DMS153 (cell line): ENCODE measurements at regions not wholly inside any gene's neighbourhood (a gene's known extent, or its start where the extent isn't known, plus 50 kb on each side); places are given as distances from the start of the nearest gene placed in this dataset.
A peak's percentile ranks its signal among the peaks of the same experiment; 100 is the strongest.

Source experiments
- DNase-seq: peaks from one replicate; lab custom pipeline; 2025; lab: John Stamatoyannopoulos, UW

DNA sequence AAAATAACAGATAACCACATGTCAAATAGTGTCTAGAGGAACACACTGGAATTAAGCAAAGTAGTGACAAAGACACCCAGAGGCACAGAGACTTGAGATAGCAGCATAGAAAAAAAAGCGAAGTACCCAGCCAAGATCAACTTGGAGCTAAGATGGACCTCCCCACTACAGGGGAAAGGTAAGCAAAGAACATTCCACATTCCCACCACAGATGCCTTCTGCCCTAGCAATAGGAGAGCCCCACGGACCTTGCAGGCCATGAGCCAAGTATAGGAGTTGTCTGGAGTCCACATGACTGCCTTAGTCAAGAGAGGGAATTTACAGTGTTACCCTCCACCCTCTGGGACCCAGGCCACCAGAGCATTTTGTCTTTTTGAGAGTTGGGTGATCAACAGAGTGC, 110.7 kb upstream of the SPRY2 start:
- DNase-seq, result no peak

DNA sequence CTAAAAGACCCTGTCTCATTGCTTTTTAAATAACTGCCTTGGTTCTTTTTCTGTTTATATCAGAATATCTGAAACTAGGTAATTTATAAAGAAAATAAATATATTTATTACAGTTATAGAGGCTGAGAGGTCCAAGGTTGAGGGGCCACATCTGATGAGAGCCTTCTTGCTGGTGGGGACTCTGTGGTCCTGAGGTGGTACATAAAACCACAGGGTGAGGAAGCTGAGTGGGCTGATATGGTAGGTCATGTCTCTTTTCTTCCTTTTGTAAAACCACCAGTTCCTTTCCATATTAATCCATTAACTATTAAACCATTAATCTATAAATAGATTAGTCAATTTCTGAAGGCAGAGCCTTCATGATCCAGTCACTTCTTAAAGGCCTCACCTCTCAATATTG, 109.5 kb upstream of the SPRY2 start:
- no peak for DNase-seq

DNA sequence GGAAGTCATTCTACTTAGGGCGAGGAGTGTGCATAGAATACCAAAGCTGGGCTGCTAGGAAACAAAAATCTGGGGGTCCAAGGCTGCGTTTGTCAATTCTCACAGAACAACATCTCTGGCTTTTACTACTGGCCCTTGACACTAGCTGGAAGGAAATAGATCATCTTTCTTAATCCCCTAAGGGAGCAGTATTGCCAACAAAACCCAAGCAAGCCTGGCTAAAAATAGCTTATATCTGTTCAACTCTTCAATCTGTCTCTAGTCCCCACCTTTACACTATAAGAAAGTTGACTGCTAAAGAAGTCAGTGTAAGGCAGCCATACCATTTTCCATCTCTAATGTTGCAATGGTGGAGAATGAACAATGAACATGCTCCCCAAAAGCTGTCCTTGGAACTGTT, 107.8 kb upstream of the SPRY2 start:
- no peak for DNase-seq

DNA sequence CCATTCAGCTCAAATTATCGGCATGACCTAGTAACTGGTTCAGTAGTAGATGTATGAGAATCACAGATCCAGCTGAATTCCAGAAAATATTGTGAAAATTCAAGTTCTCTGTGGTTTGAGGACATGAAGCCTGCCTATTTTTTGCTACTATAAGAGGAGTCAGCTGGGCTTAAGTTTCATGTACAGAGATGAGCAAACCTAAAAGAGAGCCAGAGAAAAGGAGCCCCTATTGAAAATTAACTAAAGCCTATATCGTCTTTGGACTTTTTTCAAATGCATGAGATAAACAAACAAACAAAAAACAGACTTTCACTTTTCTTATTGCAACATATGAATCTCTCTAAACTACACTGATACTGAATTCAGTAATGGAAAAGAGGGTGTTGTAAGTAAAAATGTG, 106.8 kb upstream of the SPRY2 start:
- no peak for DNase-seq

DNA sequence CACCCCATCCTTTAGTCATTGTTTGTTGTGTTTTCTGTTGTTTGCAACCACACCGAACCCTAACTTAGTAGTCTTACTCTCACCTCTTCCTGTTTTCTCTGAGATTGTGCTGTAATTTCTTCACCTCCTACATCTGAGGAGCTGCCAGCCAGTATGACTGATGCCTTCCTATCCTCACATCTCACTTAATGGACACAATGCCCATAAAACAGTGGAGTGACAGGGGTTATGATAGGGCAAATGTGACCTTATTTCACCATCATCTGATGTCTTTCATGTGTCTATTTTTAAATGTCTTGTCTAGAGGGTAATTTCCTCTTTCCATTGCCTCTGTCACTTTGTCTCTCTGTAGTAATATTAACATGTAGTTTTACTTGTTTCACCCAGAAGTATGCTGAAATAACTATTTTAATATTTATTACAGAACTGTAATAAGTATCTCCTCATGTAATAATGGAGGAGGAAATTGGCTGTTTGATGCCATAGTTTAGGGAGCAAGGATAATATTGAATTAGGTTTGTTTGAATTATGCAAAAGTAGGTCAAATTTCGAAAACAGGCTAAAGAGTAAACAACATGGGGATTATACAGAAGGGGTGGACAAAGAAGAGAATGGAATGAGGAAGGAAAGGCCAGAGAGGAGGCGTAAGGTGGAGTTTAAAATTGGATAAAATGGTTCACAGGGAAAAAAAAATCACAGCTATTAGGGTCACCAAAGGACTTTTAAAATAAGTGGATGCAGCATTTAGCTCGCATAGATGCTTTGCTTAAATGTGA, 103.5 kb upstream of the SPRY2 start:
- no peak for DNase-seq

DNA sequence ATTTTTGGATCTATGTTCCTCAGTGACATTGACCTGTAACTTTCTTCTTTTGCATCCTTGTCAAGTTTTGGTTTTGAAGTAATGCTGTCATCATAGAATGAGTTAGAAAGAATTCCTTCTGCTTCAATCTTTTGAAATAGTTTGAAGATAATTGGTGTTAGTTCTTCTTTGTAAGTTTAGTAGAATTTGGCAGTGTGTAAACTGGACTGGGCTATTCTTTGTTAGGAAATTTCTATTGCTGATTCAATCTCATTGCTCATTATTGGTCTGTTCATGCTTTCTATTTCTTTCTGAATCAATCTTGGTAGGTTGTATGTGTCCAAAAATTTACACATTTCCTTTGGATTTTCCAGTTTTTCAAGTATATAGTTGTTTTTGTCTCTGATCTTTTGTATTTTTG, 101.7 kb upstream of the SPRY2 start:
- DNase-seq, result no peak

DNA sequence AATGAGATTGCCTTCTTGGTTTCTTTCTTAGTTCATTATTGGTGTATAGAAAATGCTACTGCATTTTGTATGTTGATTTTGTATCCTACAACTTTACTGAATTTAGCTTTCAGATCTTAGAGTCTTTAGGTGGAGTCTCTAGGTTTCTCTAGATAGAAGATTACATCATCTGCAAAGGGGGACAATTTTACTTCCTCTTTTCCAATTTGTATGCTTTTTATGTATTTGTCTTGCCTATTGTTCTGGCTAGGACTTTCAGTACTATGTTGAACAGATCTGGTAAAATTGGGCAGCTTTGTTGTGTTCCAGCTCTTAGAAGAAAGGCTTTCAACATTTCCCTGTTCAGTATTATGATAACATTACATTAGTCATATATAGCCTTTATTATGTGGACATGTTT, 101.0 kb upstream of the SPRY2 start:
- no peak for DNase-seq

DNA sequence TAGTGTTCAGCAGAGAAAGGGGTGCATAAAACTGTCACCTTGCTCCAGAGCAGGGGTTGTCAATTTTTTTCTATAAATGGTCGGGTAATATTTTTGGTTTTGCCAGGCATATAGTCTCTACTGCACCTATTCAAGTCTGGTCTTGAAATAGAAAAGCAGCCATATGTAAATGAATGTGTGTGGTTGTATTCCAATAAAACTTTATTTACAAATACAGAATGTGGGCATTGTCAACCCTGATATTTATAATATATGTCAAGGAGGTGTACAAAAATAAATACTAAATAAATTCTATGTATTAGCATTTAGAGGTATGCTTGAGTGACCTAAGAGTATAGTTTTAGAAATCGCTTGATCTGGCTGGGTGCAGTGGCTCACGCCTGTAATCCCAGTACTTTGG, 97.6 kb upstream of the SPRY2 start:
- DNase-seq, result no peak

DNA sequence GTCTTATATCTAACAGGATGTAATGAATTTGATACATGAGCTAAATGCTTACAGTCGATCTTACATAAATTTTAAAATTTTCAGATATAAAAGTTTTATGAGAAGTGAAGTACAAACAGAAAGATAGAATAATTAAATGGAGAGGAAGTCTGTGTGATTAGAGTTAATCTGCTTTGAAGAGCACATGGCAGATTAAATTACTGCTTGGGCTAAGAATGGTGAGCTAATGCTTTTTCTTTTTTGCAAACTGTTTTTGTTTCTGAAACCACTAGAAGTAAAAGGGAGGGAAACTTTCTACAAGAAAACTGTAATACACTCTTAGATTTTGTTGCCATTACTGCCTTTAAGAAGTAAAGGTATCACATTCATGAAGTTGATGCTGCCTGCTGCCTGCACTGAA, 96.3 kb upstream of the SPRY2 start:
- DNase-seq, result no peak

DNA sequence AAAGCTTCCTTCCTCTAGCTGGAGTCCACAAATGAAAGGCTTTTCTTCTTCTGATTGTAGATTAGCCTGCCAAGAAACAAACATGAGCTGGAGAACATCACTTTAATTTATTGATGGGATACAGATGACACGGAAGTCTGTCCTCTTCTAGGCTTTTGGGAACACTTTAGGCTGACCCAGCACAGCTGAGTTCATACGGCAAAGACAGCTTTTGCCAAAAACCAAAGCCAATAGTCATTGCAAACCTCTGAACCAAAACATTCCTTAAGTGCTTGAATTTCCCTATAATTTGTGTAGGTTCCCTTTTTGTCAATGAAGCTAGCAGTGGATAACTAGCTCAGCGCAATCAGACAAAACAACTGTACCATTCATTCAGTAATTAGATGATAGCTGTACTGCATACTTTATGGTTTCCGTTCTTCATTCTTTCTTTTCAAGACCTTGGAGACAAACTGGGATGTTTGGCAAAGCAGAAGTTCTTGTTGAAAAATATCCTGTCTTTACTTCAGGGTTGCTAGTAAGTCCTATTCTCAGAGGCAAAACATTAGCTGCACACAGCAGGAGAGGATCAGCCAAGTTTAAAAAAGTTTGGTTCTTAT, 95.7 kb upstream of the SPRY2 start:
- no peak for DNase-seq

DNA sequence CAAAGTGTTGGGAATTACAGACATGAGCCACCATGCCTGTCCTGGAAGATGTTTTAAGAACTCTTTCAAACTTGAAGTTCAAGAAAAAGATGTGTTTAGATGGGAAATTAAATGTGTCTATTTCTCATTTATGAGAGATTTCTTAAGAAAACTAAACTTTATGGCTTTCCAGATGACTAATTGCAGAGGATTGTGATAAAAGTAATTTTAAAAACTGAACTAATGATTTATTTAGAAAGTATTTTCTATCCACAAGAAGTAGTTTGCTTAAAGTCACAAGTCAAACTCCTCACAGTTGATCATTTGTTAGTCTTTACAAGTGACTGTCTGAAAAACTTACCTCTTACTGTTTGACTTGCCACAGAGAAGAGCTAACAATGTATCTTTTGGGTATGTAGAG, 89.6 kb upstream of the SPRY2 start:
- no peak for DNase-seq

DNA sequence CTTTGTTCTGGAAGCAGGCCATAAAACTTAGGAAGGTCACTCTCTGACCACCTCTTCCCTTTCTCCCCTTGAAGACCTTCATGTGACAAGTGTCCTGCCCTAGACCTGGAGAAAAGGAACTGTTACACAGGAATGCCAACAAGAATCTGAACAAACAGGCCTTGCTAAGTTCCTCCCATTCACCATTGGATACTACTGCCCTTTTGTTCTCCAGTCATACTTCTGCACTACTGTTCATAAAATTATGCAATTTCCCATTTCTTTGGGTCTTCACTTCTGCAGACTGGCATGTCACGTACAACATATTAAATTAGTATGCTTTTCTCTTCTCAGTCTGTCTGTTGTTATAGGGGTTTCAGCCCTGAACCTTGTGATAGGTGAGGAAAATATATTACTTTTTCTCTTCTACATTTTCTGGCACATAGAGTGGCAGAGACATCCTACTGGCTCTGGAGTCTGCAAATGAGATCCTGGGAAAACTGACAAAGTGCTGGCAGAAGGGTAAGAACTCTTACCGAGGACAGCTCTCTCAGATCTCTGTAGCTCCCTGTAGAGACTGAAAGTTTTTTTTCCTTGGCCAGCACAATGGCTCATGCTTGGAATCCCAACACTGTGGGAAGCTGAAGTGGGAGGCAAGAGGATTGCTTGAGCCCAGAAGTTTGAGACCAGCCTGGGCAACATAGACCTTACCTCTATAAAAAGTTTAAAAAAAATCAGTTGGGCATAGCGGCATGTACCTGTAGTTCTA, 87.6 kb upstream of the SPRY2 start:
- no peak for DNase-seq

DNA sequence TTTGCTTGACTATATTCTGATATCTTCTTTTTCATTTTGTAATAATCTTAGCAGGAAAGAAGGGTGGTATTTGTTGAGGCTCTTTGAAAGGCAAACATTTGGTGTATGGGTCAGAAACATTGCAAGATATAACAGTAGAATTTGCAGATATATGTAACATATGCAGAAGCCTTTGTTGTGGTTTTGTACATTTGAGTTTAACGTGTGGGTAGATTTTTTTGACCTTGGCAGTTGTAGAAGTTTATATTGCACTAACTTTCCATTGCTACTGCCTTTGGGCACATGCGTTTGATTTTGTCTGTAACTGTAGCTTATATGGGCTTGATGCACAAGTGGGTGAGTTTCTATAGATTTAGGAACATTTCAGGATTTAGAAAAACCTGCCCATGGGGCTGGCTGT, 78.5 kb upstream of the SPRY2 start:
- DNase-seq, result no peak

DNA sequence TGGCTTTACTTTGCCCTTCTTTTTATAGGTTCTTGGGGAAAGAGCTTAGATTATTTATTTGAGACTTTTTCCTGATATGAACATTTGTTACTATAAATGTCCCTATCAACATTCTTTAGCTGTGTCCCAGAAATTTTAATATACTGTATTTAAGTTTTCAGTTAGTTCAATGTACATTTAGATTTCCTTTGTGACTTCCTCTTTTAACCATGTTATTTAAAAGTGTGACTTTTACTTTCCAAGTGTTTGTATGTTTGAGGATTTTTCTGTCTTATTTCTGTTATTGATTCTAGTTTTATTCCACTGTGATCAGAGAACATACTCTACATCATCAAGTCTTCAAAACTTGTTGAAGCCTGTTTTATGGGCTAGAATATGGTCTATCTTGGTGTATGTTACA, 72.7 kb upstream of the SPRY2 start:
- no peak for DNase-seq

DNA sequence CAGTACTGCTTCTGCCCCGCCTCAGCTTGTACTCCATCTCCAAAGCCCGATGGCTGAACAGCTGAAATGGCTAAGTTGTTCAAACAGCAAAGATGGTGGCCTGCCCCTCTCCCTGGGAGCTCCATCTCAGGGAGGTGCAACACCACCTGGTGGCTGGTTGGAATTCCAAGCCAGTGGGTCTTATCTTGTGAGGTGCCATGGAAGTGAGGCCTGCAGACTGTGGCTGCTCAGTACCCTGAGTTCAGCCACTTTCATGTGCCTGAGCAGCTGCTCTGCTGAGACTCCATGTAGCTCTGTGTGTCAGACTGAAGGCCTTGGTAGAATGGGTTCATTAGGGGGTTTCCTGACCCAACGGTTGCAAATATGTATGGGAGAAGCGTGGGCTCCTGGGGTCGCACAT, 67.3 kb upstream of the SPRY2 start:
- DNase-seq, result no peak

DNA sequence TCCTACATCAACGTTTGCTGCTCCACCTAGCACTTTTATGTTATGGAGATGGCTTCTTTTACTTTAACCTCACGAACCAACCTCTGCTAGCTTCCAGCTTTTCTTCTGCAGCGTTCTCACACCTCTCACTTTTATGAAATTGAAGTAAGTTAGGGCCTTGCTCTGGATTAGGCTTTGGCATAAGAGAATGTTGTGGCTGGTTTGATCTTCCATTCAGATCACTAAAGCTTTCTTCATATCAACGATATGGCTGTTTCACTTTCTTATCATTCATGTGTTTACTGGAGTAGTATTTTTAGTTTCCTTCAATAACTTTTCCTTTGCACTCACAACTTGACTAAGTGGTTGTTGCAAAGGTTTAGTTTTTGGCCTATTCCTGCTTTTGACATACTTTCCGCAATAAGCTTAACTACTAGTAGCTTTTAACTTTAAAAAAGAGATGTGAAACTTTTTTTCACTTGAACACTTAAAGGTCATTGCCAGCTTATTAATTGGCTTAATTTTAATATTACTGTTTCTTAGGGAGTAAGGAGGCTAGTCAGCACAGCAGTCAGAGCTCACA, 60.0 kb upstream of the SPRY2 start:
- no peak for DNase-seq

DNA sequence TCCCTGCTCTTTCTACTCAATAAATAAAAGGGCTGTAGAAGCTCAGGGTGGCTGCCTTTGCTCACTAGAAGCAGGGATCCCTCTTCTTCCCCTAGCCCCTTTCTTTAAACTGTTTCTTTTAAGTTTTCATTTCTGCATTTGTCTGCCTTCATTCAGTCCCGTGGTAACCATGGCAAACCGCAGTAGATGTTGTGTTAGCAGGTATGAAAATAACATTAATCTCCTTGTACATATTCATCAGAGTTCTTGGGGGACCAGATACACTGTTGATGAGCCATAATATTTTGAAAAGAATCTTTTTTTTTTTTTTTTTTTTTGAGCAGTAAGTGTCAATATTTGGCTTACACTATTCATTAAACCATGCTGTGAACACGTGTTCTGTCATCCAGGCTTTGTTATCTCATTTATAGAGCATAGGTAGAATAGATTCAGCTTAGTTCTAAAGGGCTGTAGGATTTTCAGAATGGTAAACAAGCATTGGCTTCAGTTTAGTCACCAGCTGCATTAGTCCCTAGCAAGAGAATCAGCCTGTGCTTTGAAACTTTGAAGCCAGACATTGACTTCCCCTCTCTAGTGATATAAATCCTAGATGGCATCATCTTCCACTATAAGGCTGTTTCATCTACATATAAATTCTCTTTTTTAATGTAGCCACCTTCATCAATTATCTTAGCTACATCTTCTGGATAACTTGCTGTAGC, 59.4 kb upstream of the SPRY2 start:
- peak; percentile 37 for DNase-seq

DNA sequence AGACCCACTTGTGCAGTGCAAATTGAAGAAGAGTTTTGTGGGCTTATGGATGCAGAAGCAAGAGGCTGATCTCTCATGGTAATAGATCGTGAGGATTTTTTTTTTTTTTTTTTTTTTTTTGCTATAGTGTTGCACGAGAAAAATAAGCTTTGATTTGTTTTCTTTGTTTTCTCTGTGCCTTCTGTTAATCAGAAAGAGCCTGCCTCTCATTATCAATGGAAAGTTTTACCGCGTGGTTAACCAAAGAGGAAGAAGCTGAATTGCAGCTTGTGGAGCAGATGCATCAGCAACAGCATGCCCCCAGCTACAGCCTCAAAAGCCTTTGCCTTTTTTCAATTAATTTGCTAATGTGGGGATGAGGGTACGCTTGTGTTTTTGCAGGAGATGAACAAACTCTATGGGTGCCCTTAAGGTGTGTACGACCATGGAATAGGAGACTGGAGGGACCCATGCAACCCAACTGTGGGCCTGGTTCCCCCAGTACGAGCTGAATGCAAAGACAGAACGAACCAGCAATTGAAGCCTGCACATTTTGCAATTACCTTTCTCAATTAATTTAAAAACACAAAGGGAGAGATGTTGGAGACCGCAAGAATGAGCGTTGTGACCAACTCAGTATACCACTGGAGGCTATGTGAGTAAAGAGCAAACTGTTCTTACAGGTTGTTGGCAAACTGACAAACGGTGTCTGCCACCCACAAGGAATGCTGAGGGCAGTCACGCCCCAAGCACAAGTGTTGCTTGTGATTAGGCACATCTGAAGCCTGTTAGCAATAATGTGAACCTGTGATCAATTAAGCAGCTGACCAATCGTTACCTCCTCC, 58.6 kb upstream of the SPRY2 start:
- peak; percentile 7 for DNase-seq
